GM12878 (cell line): ENCODE measurements at regions not wholly inside any gene's neighbourhood (a gene's known extent, or its start where the extent isn't known, plus 50 kb on each side); places are given as distances from the start of the nearest gene placed in this dataset.

Source experiments
- KLF5 ChIP-seq: fragments of 450-650 bp; IDR thresholded peaks from 2 replicates; pipeline ENCODE4 v1.6.1; 2014; ENCODE audit warnings: mild to moderate bottlenecking; ENCODE audit not compliant: partially characterized antibody
- NFYA ChIP-seq: IDR thresholded peaks from 2 replicates; pipeline ENCODE4 v1.6.1; 2011; ENCODE audit warnings: low read depth, mild to moderate bottlenecking, low read length, improper control_type of control experiment, borderline replicate concordance
- NR2F1 ChIP-seq: fragments of 450-650 bp; conservative IDR thresholded peaks from 2 replicates; pipeline ENCODE4 v1.6.1; 2017; ENCODE audit warnings: mild to moderate bottlenecking
- NRF1 ChIP-seq: conservative IDR thresholded peaks from 2 replicates; pipeline ENCODE4 v1.6.1; 2011; ENCODE audit warnings: mild to moderate bottlenecking, low read depth, low read length, improper control_type of control experiment
- RUNX3 ChIP-seq: IDR thresholded peaks from 2 replicates; pipeline ENCODE4 v1.6.1; 2012; ENCODE audit warnings: low read length, inconsistent platforms
- SKIL ChIP-seq: fragments of 450-650 bp; IDR thresholded peaks from 2 replicates; pipeline ENCODE4 v1.6.1; 2017; ENCODE audit warnings: mild to moderate bottlenecking, low read depth, inconsistent platforms; ENCODE audit not compliant: poor library complexity, severe bottlenecking
- SMARCA5 ChIP-seq: fragments of 450-650 bp; IDR thresholded peaks from 2 replicates; pipeline ENCODE4 v1.6.1; 2017; ENCODE audit warnings: mild to moderate bottlenecking
- TF ChIP-seq, protein P1 (sequence below): fragments of 450-650 bp; formaldehyde crosslinking; IDR thresholded peaks from 2 replicates; pipeline ENCODE4 v1.5.0; 2022; ENCODE audit warnings: mild to moderate bottlenecking, missing genetic modification characterization
- TF ChIP-seq, protein P2 (sequence below): fragments of 150-350 bp; IDR thresholded peaks from 2 replicates; pipeline ENCODE4 v1.6.1; 2016; ENCODE audit warnings: low read depth, low read length
- TF ChIP-seq, protein P3 (sequence below): fragments of 450-650 bp; formaldehyde crosslinking; IDR thresholded peaks from 2 replicates; pipeline ENCODE4 v1.4.0; 2022; ENCODE audit warnings: mild to moderate bottlenecking, moderate library complexity

DNA sequence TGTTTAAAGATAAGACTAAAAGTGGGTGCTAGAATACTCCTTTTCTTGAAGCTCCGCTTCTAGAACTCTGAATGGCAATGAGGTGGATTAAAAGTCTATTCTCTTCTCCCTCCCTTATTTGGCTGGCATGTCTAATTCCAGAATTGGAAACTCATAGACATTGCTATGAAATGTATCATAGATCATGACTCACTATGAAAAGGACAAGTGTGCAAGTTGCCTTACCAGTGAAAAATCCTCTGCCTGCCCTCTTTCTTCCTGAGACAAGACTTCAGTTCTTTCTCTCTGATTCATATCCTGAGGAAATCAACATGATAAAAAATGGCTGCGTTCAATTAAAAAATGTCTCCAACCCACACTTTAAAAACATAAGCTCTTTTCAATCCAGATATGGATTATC, 73.2 kb upstream of the BLID start (continued):
- TF ChIP-seq, protein P1, sequence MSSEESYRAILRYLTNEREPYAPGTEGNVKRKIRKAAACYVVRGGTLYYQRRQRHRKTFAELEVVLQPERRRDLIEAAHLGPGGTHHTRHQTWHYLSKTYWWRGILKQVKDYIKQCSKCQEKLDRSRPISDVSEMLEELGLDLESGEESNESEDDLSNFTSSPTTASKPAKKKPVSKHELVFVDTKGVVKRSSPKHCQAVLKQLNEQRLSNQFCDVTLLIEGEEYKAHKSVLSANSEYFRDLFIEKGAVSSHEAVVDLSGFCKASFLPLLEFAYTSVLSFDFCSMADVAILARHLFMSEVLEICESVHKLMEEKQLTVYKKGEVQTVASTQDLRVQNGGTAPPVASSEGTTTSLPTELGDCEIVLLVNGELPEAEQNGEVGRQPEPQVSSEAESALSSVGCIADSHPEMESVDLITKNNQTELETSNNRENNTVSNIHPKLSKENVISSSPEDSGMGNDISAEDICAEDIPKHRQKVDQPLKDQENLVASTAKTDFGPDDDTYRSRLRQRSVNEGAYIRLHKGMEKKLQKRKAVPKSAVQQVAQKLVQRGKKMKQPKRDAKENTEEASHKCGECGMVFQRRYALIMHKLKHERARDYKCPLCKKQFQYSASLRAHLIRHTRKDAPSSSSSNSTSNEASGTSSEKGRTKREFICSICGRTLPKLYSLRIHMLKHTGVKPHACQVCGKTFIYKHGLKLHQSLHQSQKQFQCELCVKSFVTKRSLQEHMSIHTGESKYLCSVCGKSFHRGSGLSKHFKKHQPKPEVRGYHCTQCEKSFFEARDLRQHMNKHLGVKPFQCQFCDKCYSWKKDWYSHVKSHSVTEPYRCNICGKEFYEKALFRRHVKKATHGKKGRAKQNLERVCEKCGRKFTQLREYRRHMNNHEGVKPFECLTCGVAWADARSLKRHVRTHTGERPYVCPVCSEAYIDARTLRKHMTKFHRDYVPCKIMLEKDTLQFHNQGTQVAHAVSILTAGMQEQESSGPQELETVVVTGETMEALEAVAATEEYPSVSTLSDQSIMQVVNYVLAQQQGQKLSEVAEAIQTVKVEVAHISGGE (CRISPR knock-in tag) = no peak
- TF ChIP-seq KLF5 = no peak
- no peak for TF ChIP-seq RUNX3
- no peak for TF ChIP-seq NRF1
- no peak for TF ChIP-seq SMARCA5
- TF ChIP-seq NR2F1 = no peak
- no peak for TF ChIP-seq NFYA
- TF ChIP-seq SKIL = no peak
- TF ChIP-seq, protein P2, sequence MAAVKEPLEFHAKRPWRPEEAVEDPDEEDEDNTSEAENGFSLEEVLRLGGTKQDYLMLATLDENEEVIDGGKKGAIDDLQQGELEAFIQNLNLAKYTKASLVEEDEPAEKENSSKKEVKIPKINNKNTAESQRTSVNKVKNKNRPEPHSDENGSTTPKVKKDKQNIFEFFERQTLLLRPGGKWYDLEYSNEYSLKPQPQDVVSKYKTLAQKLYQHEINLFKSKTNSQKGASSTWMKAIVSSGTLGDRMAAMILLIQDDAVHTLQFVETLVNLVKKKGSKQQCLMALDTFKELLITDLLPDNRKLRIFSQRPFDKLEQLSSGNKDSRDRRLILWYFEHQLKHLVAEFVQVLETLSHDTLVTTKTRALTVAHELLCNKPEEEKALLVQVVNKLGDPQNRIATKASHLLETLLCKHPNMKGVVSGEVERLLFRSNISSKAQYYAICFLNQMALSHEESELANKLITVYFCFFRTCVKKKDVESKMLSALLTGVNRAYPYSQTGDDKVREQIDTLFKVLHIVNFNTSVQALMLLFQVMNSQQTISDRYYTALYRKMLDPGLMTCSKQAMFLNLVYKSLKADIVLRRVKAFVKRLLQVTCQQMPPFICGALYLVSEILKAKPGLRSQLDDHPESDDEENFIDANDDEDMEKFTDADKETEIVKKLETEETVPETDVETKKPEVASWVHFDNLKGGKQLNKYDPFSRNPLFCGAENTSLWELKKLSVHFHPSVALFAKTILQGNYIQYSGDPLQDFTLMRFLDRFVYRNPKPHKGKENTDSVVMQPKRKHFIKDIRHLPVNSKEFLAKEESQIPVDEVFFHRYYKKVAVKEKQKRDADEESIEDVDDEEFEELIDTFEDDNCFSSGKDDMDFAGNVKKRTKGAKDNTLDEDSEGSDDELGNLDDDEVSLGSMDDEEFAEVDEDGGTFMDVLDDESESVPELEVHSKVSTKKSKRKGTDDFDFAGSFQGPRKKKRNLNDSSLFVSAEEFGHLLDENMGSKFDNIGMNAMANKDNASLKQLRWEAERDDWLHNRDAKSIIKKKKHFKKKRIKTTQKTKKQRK = no peak
- TF ChIP-seq, protein P3, sequence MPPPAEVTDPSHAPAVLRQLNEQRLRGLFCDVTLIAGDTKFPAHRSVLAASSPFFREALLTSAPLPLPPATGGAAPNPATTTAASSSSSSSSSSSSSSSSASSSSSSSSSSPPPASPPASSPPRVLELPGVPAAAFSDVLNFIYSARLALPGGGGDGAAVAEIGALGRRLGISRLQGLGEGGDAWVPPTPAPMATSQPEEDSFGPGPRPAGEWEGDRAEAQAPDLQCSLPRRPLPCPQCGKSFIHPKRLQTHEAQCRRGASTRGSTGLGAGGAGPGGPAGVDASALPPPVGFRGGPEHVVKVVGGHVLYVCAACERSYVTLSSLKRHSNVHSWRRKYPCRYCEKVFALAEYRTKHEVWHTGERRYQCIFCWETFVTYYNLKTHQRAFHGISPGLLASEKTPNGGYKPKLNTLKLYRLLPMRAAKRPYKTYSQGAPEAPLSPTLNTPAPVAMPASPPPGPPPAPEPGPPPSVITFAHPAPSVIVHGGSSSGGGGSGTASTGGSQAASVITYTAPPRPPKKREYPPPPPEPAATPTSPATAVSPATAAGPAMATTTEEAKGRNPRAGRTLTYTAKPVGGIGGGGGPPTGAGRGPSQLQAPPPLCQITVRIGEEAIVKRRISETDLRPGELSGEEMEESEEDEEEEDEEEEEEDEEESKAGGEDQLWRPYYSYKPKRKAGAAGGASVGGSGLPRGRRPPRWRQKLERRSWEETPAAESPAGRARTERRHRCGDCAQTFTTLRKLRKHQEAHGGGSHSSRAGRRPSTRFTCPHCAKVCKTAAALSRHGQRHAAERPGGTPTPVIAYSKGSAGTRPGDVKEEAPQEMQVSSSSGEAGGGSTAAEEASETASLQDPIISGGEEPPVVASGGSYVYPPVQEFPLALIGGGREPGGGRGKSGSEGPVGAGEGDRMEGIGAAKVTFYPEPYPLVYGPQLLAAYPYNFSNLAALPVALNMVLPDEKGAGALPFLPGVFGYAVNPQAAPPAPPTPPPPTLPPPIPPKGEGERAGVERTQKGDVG (CRISPR knock-in tag) = no peak
- TF ChIP-seq, all 136 proteins: peak for 0
